ENCODE measurements at regions not wholly inside any gene's neighbourhood (a gene's known extent, or its start where the extent isn't known, plus 50 kb on each side); places are given as distances from the start of the nearest gene placed in this dataset.
A peak's percentile ranks its signal among the peaks of the same experiment; 100 is the strongest.

GRCh38 chr2:120482334-120482733, 136.4 kb downstream of the INHBB start:
- peak in 1 of 5 donors; percentile 13 for DNase-seq

GRCh38 chr2:120483355-120483754, 137.4 kb downstream of the INHBB start:
- intact Hi-C loops (cut with DNase I), result no loop called here
- H3K36me3 ChIP-seq, result no peaks in the 10 kb centered on the region
- no peaks in the 10 kb centered on the region for H3K4me1 ChIP-seq (ENCODE audit: insufficient read depth)
- no peak overlapping the region for H3K4me3 ChIP-seq
- no peaks in the 10 kb centered on the region for H3K27me3 ChIP-seq
- no peaks in the 10 kb centered on the region for H3K9me3 ChIP-seq
- H3K27ac ChIP-seq, result no peak overlapping the region
- no peak for TF ChIP-seq POLR2A (IDR thresholded peaks at IDR 0.05)
- no peak for TF ChIP-seq CTCF (IDR thresholded peaks at IDR 0.05)
- TF ChIP-seq EP300 (IDR thresholded peaks at IDR 0.05), result no peak
- DNase-seq, result no peak
- 94 to 98% (median 96%) methylated on average over 5 of the region's 5 CpGs for WGBS, 3 donors

More at GRCh38 chr2:120482334-120482733, 136.4 kb downstream of the INHBB start:
- TF ChIP-seq CTCF (IDR thresholded peaks at IDR 0.05), result no peak
- TF ChIP-seq EP300 (IDR thresholded peaks at IDR 0.05), result no peak
- no peak for TF ChIP-seq POLR2A (IDR thresholded peaks at IDR 0.05)
- no peaks in the 10 kb centered on the region for H3K27me3 ChIP-seq
- intact Hi-C loops (cut with DNase I), result no loop called here
- no peak overlapping the region for H3K4me3 ChIP-seq
- 95 to 98% (median 95%) methylated on average over 9 of the region's 9 CpGs for WGBS, 3 donors
- H3K27ac ChIP-seq, result no peak overlapping the region
- no peaks in the 10 kb centered on the region for H3K36me3 ChIP-seq
- H3K4me1 ChIP-seq (ENCODE audit: insufficient read depth), result no peaks in the 10 kb centered on the region
- no peaks in the 10 kb centered on the region for H3K9me3 ChIP-seq

DNA sequence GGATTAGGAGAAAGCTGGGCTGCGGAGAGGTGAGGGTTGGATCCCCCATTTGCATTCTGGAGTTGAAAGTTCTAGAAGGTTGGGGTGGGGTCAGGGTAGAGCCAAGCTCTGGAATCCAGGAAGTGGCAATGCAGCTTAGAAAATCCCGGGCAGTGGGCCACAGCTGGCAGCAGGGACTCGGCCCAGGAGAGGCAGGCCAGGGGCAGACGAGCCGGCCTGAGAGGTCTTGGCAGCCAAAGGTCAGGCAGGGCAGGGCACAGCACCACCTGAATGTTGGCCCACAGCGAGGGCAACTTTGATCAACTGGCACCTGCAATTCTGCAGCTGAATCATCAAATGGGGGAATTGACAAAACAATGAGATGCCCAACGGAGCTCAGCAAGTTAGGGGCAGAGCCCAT, 139.2 kb downstream of the INHBB start:
- WGBS, 3 donors, result 89 to 93% (median 90%) methylated on average over 7 of the region's 7 CpGs
- intact Hi-C loops (cut with DNase I), result no loop called here
- no peak overlapping the region for H3K27ac ChIP-seq
- TF ChIP-seq CTCF (IDR thresholded peaks at IDR 0.05) (no peak), EP300 (IDR thresholded peaks at IDR 0.05) (no peak), POLR2A (IDR thresholded peaks at IDR 0.05) (no peak)
- H3K4me1 ChIP-seq (ENCODE audit: insufficient read depth), result no peaks in the 10 kb centered on the region
- H3K9me3 ChIP-seq, result no peaks in the 10 kb centered on the region
- H3K27me3 ChIP-seq, result no peaks in the 10 kb centered on the region
- no peak overlapping the region for H3K4me3 ChIP-seq
- DNase-seq, result no peak
- no peaks in the 10 kb centered on the region for H3K36me3 ChIP-seq

DNA sequence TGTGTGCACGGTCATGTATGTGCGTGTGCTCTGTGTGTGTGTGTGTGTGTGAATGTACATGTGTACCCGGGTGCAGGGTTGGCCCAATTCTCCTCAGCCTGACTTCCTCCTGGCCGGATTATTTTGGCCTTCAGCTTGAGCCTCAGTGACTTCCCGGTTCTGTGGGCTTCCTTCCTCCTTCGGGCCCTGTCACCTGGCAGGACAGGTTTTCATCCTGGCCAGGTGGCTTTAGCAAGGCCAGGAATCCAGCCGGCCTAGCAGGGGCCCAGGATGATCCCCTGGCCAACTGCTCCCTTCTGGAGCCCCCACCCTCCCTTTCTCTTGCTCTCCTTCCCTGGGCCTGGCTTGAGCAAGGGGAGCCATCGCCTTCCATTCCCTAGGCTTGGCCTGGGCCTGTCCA, 140.5 kb downstream of the INHBB start:
- Histone ChIP-seq H3K4me3 (no peak overlapping the region), H3K9me3 (no peaks in the 10 kb centered on the region), H3K27ac (no peak overlapping the region), H3K4me1 (ENCODE audit: insufficient read depth) (no peaks in the 10 kb centered on the region), H3K27me3 (no peaks in the 10 kb centered on the region), H3K36me3 (no peaks in the 10 kb centered on the region)
- intact Hi-C loops (cut with DNase I), result no loop called here
- TF ChIP-seq EP300 (IDR thresholded peaks at IDR 0.05) (no peak), POLR2A (IDR thresholded peaks at IDR 0.05) (no peak), CTCF (IDR thresholded peaks at IDR 0.05) (no peak)
- DNase-seq, result no peak
- 69 to 87% (median 70%) methylated on average over 8 of the region's 8 CpGs for WGBS, 3 donors

DNA sequence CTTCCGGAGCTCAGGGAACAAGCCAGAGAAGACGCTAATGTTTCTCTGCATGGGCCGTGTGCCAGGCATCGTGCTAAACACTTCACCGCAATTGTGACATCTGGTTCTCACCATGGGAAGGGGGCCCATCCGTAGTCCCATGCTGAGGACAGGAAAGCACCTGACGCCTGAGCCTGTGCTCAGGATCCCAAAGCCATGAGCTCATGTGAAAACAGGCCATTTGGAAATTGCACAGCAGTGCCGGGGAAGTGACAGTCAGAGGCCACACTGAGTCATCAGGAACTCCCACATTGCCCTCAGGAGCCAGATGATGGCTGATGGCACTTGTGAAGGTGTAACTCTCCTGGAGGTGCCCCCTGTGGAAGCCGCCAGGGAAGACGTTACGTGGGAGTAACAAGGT, 141.0 kb downstream of the INHBB start:
- Histone ChIP-seq H3K9me3 (no peaks in the 10 kb centered on the region), H3K4me1 (ENCODE audit: insufficient read depth) (no peaks in the 10 kb centered on the region), H3K4me3 (no peak overlapping the region), H3K27me3 (no peaks in the 10 kb centered on the region), H3K36me3 (no peaks in the 10 kb centered on the region), H3K27ac (no peak overlapping the region)
- WGBS, 3 donors, result 77 to 87% (median 79%) methylated on average over 10 to 11 of the region's 11 CpGs
- no peak for DNase-seq
- TF ChIP-seq EP300 (IDR thresholded peaks at IDR 0.05), result no peak
- no peak for TF ChIP-seq POLR2A (IDR thresholded peaks at IDR 0.05)
- TF ChIP-seq CTCF (IDR thresholded peaks at IDR 0.05), result no peak
- intact Hi-C loops (cut with DNase I), result no loop called here
